ENCODE measurements at regions not wholly inside any gene's neighbourhood (a gene's known extent, or its start where the extent isn't known, plus 50 kb on each side); places are given as distances from the start of the nearest gene placed in this dataset.

DNA sequence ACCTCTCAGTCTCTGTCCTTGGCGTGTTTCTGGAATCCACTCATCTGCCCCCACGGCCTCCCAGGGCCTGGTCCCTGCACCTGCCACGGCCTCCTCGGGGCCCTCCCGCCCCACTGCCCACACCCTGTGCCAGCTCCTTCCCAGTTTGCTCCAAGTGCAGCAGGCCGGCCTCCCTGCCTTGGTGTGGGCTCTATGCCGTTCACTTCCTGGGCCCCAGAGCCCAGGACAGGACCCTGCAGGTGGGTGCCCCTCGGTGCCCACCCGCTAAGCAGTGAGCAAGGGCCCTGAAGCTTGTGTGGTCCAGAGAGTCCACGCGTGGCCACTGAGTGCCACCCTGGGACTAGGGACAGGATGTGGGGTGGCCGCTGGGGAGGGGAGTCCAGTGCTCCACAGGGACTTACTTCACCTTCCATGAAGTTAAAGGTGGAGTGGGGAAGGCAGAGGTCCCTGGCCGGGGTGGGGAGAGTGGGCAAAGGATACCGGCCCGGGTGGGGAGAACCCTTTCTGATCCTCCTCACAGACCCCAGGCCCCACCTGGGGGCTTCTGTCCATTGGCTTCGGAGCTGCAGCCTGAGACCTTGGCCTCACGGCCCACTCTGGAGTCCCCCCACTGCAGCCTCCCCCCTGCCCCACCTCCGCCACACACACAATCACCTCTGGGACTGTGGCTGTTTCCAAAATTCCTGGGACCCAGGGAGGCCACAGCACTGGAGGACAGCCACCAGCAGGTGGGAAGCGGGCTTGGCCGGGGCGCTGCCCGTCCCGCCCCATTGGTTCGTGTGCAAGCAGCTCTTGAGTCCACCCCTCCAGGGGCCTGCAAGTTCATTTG lies 60.0 kb upstream of the NKX1-1 start:
- TF ChIP-seq, protein P1, sequence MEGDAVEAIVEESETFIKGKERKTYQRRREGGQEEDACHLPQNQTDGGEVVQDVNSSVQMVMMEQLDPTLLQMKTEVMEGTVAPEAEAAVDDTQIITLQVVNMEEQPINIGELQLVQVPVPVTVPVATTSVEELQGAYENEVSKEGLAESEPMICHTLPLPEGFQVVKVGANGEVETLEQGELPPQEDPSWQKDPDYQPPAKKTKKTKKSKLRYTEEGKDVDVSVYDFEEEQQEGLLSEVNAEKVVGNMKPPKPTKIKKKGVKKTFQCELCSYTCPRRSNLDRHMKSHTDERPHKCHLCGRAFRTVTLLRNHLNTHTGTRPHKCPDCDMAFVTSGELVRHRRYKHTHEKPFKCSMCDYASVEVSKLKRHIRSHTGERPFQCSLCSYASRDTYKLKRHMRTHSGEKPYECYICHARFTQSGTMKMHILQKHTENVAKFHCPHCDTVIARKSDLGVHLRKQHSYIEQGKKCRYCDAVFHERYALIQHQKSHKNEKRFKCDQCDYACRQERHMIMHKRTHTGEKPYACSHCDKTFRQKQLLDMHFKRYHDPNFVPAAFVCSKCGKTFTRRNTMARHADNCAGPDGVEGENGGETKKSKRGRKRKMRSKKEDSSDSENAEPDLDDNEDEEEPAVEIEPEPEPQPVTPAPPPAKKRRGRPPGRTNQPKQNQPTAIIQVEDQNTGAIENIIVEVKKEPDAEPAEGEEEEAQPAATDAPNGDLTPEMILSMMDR (IDR thresholded peaks at IDR 0.05), result no peak
- TF ChIP-seq POLR2A (IDR thresholded peaks at IDR 0.05), result no peak

Data from testis (tissue), 2 donors.